Type B pancreatic cell (in vitro differentiated cells): ENCODE measurements at regions not wholly inside any gene's neighbourhood (a gene's known extent, or its start where the extent isn't known, plus 50 kb on each side); places are given as distances from the start of the nearest gene placed in this dataset.

Experiments used
- DNase-seq: peaks from one replicate; pipeline ENCODE4 v3.0.0; 2021; ENCODE audit warnings: mixed read lengths; ENCODE audit not compliant: unreplicated experiment; ENCODE audit errors: extremely low spot score
- H3K27ac Mint-ChIP-seq: 2 replicates; pipeline ENCODE4 v1.8.0; 2021; ENCODE audit warnings: mild to moderate bottlenecking, mixed read lengths
- H3K27me3 Mint-ChIP-seq: 2 replicates; pipeline ENCODE4 v1.8.0; 2021; ENCODE audit warnings: mixed read lengths
- H3K36me3 Mint-ChIP-seq: 2 replicates; pipeline ENCODE4 v1.8.0; 2021; ENCODE audit warnings: mixed read lengths
- H3K4me1 Mint-ChIP-seq: one replicate; pipeline ENCODE4 v1.8.0; 2021; ENCODE audit warnings: mixed read lengths; ENCODE audit not compliant: unreplicated experiment
- H3K4me3 Mint-ChIP-seq: 2 replicates; pipeline ENCODE4 v1.8.0; 2021; ENCODE audit warnings: mild to moderate bottlenecking, mixed read lengths
- H3K9me3 Mint-ChIP-seq: 2 replicates; pipeline ENCODE4 v1.8.0; 2021; ENCODE audit warnings: mixed read lengths
- CTCF ChIP-seq: fragments of 200-600 bp; sonication (generic); conservative IDR thresholded peaks from 2 replicates; pipeline ENCODE4 v1.5.0; 2021; ENCODE audit warnings: antibody characterized with exemption, mild to moderate bottlenecking

- H3K4me3 Mint-ChIP-seq, result no peak overlapping the region
- H3K4me1 Mint-ChIP-seq, result no peaks in the 10 kb centered on the region
- H3K27ac Mint-ChIP-seq, result no peak overlapping the region
- no peak for DNase-seq
- H3K36me3 Mint-ChIP-seq, result peaks cover 4% of the 10 kb centered on the region
- no peak for TF ChIP-seq CTCF
- peaks cover 4% of the 10 kb centered on the region for H3K9me3 Mint-ChIP-seq
- H3K27me3 Mint-ChIP-seq, result peaks cover 3% of the 10 kb centered on the region
Observed at GRCh38 chr6:165015676-165016075, 293.7 kb downstream of the C6orf118 start.

GRCh38 chr6:165013701-165014100 is 295.7 kb downstream of the C6orf118 start:
- H3K4me3 Mint-ChIP-seq, result no peak overlapping the region
- H3K27me3 Mint-ChIP-seq, result peaks cover 3% of the 10 kb centered on the region
- no peak overlapping the region for H3K27ac Mint-ChIP-seq
- TF ChIP-seq CTCF, result no peak
- DNase-seq, result no peak
- peaks cover 4% of the 10 kb centered on the region for H3K36me3 Mint-ChIP-seq
- H3K4me1 Mint-ChIP-seq, result no peaks in the 10 kb centered on the region
- peaks cover 4% of the 10 kb centered on the region for H3K9me3 Mint-ChIP-seq

- no peaks in the 10 kb centered on the region for H3K4me1 Mint-ChIP-seq
- no peak for DNase-seq
- peaks cover 4% of the 10 kb centered on the region for H3K9me3 Mint-ChIP-seq
- H3K4me3 Mint-ChIP-seq, result no peak overlapping the region
- H3K36me3 Mint-ChIP-seq, result peaks cover 4% of the 10 kb centered on the region
- peaks cover 3% of the 10 kb centered on the region for H3K27me3 Mint-ChIP-seq
- H3K27ac Mint-ChIP-seq, result no peak overlapping the region
- TF ChIP-seq CTCF, result no peak
Observed at GRCh38 chr6:165012183-165012582, 297.2 kb downstream of the C6orf118 start.

GRCh38 chr6:165010556-165011535 is 298.6 kb downstream of the C6orf118 start:
- H3K4me3 Mint-ChIP-seq, result no peak overlapping the region
- H3K9me3 Mint-ChIP-seq, result no peaks in the 10 kb centered on the region
- H3K36me3 Mint-ChIP-seq, result peaks cover 4% of the 10 kb centered on the region
- no peaks in the 10 kb centered on the region for H3K4me1 Mint-ChIP-seq
- no peak for DNase-seq
- H3K27me3 Mint-ChIP-seq, result peaks cover 3% of the 10 kb centered on the region
- H3K27ac Mint-ChIP-seq, result peak overlapping the region; percentile 15
- TF ChIP-seq CTCF, result no peak

GRCh38 chr6:165008971-165009370 is 300.4 kb downstream of the C6orf118 start:
- H3K4me3 Mint-ChIP-seq, result no peak overlapping the region
- peaks cover 7% of the 10 kb centered on the region for H3K36me3 Mint-ChIP-seq
- no peak for TF ChIP-seq CTCF
- H3K27ac Mint-ChIP-seq, result no peak overlapping the region
- H3K4me1 Mint-ChIP-seq, result no peaks in the 10 kb centered on the region
- H3K27me3 Mint-ChIP-seq, result peaks cover 6% of the 10 kb centered on the region
- H3K9me3 Mint-ChIP-seq, result peaks cover 5% of the 10 kb centered on the region
- DNase-seq, result no peak
